NOMO-1 treated with dmso at 0.1 percent for 144 hours (cell line): ENCODE measurements at regions not wholly inside any gene's neighbourhood (a gene's known extent, or its start where the extent isn't known, plus 50 kb on each side); places are given as distances from the start of the nearest gene placed in this dataset.
A peak's percentile ranks its signal among the peaks of the same experiment; 100 is the strongest.
"Not testable (repeated sequence)": the region's sequence is repeated elsewhere in the genome, so short reads cannot be mapped to it uniquely, and the experiment has no call there.

ENCODE experiments used
- DNase-seq: peaks from one replicate; lab custom pipeline; 2025; ENCODE audit not compliant: unreplicated experiment; lab: John Stamatoyannopoulos, UW

- no peak for DNase-seq
These were observed 182.4 kb downstream of the COX18 start for GRCh38 chr4:72887152-72887551.

- DNase-seq = no peak
These were observed 182.9 kb downstream of the COX18 start for GRCh38 chr4:72886602-72887001.

- DNase-seq = not testable (repeated sequence)
These were observed 185.3 kb downstream of the COX18 start for GRCh38 chr4:72884225-72884624.

GRCh38 chr4:72876946-72877345, 192.6 kb downstream of the COX18 start:
- no peak for DNase-seq

DNA sequence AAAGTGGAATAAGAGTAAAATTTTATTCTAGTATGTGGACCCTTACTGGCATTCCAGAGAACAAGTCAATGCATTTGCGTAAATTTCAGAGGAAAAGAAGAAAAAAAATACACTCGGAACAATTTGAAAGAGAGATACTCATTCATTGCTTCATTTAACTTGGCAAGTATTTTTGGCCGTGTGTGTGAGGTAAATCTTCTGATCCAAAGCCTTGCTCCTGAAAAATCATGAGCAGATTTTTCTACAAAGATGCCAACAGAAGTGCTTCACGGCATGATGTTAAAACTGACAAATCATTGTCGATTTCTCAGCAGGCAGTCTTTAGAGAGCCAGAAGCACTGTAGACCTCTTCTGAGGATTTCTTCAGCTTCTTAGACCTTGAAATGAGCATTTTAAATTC, 194.0 kb downstream of the COX18 start:
- no peak for DNase-seq

DNA sequence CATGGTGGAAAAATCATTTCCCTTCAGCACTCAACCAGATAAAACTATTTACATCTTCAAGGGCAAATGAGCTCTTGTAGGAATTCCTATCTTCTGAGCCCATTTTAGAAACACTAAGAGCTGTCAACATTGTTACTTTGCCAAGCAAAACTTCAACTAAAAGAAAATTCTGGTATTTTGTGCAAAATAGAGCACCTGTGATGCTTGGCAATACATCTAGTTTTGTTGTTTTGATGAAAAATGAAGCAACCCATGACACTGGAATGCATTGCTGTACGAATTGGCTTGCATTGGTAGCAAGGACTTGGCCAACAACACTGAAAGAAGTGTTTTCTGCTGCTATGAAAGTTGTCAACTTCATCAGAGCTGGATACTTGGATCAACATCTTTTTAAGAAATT, 194.4 kb downstream of the COX18 start:
- DNase-seq = no peak

DNA sequence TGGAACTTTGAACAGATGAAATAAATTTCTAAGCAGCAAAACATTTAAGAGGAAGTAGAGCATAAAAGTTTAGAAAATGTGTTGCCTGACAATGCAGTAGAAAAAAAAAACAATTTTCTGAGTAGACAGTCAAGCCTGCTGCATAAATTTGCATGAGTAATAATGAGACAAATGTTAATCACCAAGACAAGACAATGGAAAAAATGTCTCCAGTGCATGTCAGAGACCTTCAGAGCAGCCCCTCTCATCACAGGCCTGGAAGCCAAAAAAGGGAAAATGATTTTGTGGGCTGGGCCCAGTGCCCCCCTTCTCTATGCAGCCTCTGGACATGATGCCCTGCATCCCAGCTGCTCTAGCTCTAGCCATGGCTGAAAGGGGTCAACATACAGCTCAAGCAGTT, 204.6 kb downstream of the COX18 start:
- no peak for DNase-seq

GRCh38 chr4:72864277-72864676, 205.2 kb downstream of the COX18 start:
- DNase-seq = not testable (repeated sequence)

- DNase-seq = no peak
These were observed 208.8 kb downstream of the COX18 start for GRCh38 chr4:72860766-72861165.

DNA sequence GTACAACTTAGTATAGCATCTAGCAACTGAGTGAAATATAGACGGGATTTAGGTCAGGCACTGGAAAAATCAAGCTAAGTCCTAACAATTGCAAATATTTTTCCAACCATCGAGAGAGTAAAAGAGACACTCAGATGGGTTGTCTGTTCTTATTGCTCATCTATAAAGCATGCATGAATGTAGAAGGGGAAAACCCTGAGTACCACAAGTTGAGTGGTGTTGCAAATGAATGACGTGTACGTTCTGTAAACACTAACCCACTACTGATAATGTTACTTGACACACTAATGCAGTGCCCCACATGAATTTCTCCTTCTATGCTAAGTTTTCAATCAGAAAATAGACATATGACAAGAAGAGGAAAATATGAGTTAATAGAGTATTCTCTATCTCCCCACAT, 211.2 kb downstream of the COX18 start:
- no peak for DNase-seq

GRCh38 chr4:72857787-72858186, 211.7 kb downstream of the COX18 start:
- DNase-seq = no peak

GRCh38 chr4:72857216-72857615, 212.3 kb downstream of the COX18 start:
- no peak for DNase-seq

- peak; percentile 77 for DNase-seq
These were observed 223.0 kb downstream of the COX18 start for GRCh38 chr4:72846280-72847111.

DNA sequence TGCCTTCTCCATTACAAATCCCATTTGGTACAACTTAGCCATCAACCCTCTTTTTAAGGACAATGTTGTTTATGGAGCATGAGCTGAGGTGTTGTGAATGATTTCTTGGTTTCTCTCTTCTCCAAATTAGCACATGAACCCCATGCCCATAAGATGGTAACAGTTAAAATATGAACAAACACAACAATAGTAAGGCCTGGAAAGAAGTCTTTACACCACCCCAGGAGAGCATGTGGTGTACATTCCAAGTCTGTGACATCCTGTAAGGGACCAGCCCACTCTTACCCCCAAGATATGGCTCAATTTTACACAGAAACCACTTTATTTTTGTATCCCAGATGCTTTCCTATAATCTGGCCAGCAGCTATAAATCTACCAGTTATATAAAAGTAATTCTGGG, 226.1 kb downstream of the COX18 start:
- no peak for DNase-seq

DNA sequence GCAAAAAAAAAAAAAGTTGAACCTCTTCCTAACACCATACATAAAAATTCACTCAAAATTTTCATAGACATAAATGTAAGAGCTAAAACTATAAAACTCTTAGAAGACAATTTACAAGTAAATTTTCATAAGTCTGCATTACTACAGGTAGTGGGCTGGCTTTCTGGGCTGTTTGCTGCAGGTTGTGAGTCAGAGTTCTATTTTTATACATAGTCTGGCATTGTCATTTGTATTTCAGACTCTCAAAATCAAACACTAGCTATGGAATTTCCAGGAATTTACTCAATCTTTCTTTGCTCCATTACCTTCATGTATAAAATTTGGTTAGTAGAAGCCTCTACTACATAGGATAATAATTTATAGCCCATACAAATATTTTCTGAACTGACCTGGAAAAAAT, 227.2 kb downstream of the COX18 start:
- no peak for DNase-seq

- not testable (repeated sequence) for DNase-seq
These were observed 229.3 kb downstream of the COX18 start for GRCh38 chr4:72840166-72840565.

- DNase-seq = no peak
These were observed 240.7 kb downstream of the COX18 start for GRCh38 chr4:72828864-72829263.

- DNase-seq = no peak
These were observed 241.5 kb downstream of the COX18 start for GRCh38 chr4:72827968-72828367.

DNA sequence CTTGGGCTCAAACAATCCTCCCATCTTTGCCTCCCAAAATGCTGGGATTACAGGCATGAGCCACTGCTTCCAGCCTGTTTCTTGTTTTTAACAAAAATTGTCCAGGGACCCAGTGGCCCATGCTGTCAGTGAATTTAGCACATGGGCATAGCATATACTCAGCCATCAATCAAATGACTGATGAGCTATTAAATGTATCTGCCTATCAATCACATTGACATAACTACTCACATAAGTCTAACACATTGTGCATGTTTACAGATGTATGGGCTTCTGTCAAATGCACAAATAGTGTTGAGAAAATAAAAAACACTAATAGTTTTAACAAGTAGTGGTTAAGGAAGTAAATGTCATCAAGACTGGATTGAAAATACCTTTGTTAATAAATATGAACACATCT, 249.4 kb downstream of the COX18 start:
- no peak for DNase-seq

- DNase-seq = no peak
These were observed 248.0 kb upstream of the ADAMTS3 start for GRCh38 chr4:72817012-72817411.

GRCh38 chr4:72814241-72814640, 245.2 kb upstream of the ADAMTS3 start:
- DNase-seq = no peak

DNA sequence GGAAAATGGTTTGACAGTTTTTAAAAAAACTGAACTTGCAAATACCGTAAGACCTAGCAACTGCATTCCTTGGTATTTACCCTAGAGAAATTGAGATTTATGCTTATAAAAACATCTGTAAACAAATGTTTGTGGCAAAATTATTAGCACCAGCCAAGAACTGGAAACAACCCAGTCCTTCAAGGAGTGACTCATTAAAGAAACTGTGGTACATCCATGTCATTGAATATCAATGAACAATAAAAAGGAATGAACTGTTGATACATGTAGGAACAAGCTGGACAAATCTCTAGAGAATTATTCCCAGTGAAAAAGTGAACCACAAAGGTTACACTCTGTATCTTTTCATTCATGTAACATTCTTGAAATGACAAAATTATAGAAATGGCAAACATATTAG, 240.2 kb upstream of the ADAMTS3 start:
- DNase-seq = no peak

GRCh38 chr4:72805284-72805683, 236.3 kb upstream of the ADAMTS3 start:
- DNase-seq = no peak
